ENCODE measurements at regions not wholly inside any gene's neighbourhood (a gene's known extent, or its start where the extent isn't known, plus 50 kb on each side); places are given as distances from the start of the nearest gene placed in this dataset.

DNA sequence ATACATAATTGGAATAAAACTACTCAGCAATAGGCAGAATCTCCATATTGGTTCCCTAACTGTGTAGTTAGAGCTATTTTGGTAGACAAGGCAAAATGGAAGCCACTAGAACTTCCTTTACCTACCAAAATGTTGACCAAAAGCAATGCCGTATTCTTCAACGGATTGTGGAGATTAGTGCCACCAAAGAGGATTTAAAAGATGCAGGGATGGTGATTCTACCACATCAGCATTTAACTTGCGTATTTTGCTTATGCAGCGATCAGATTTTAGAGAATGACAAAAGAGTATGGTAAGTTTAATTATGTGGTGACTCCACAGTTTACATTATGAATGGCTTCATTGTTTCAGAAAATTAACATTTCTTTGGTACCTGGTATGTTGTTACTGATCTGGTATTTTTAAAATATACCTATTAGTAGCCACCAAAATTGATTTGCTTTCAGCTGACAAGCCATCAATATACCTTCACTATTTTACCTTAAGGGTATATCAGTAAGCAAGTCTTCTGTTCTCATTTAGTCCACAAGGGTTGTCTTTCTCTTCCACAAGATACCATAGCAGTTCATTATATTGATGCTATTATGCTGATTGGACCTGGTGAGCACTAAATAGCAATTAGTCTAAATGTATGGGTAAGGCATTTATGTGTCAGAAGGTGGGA is 1910.7 kb upstream of the PRR20A start:
- TF ChIP-seq POLR2A (IDR thresholded peaks at IDR 0.05; ENCODE audit: low read depth, low read length) (no peak), POLR2AphosphoS5 (IDR thresholded peaks at IDR 0.05; ENCODE audit: low read depth, low read length) (no peak), TAF1 (IDR thresholded peaks at IDR 0.05; ENCODE audit: low read depth, low read length) (no peak), SPI1 (IDR thresholded peaks at IDR 0.05; ENCODE audit: low read depth, low read length) (no peak)
